ENCODE measurements at regions not wholly inside any gene's neighbourhood (a gene's known extent, or its start where the extent isn't known, plus 50 kb on each side); places are given as distances from the start of the nearest gene placed in this dataset.

DNA sequence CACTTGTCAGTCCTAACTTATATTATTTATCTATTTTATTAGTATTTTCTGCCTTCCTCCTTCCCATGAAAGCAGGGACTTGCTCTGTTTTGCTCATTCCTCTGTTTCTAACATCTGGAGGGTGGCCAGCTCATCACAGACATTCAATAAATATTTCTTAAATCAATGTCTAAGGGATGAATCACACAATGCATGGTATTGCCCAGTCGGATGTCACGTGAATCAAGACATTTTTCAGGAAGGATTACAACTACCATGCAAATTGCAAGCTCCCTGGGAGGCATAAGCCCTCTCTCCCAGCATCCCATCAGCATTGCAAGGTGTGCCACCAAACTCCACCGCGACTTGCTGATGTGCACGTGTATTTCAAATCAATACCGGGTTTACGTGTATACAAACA lies 146.6 kb upstream of the RNF32 start:
- H3K36me3 ChIP-seq, result no peaks in the 10 kb centered on the region
- DNase-seq (ENCODE audit: low spot score), result no peak
- intact Hi-C loops (cut with DNase I), result no loop called here
- no peak overlapping the region for H3K27ac ChIP-seq
- TF ChIP-seq CTCF (IDR thresholded peaks at IDR 0.05) (no peak), POLR2AphosphoS5 (IDR thresholded peaks at IDR 0.05) (no peak), POLR2A (IDR thresholded peaks at IDR 0.05) (no peak)
- 90% methylated on average over 7 of the region's 7 CpGs for WGBS
- no peaks in the 10 kb centered on the region for H3K9me3 ChIP-seq
- no peaks in the 10 kb centered on the region for H3K4me1 ChIP-seq (replicated peaks)
- no peak overlapping the region for H3K4me3 ChIP-seq
- no peaks in the 10 kb centered on the region for H3K27me3 ChIP-seq (replicated peaks; ENCODE audit: insufficient read depth)

- intact Hi-C loops (cut with DNase I), result no loop called here
- Histone ChIP-seq H3K27me3 (replicated peaks; ENCODE audit: insufficient read depth) (no peaks in the 10 kb centered on the region), H3K4me1 (replicated peaks) (no peaks in the 10 kb centered on the region), H3K9me3 (no peaks in the 10 kb centered on the region), H3K4me3 (no peak overlapping the region), H3K36me3 (no peaks in the 10 kb centered on the region), H3K27ac (no peak overlapping the region)
- TF ChIP-seq POLR2A (IDR thresholded peaks at IDR 0.05) (no peak), POLR2AphosphoS5 (IDR thresholded peaks at IDR 0.05) (no peak), CTCF (IDR thresholded peaks at IDR 0.05) (no peak)
- 92% methylated on average over 9 of the region's 9 CpGs for WGBS
- DNase-seq (ENCODE audit: low spot score), result no peak
These were observed 148.4 kb upstream of the RNF32 start for GRCh38 chr7:156492170-156492569.

DNA sequence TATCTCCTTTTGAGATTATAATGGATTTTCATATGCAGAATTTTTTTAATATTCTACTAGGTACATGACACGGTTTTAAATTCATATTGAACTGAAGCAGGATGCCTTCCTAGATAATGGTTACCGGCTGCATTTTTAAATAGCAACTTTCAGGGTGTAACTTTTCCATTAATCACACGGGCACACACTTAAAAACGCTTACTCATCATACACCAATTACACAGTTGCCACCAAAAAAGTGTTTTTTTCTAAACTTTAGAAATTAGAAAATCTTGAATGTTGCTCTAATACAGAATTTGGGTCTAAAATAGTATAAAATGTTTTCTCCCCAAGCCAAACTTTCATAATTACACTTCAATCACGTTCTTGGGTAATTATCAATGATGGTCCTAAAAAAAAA lies 149.1 kb upstream of the RNF32 start:
- no peak overlapping the region for H3K4me3 ChIP-seq
- no peak overlapping the region for H3K27ac ChIP-seq
- DNase-seq (ENCODE audit: low spot score), result no peak
- H3K36me3 ChIP-seq, result no peaks in the 10 kb centered on the region
- no peaks in the 10 kb centered on the region for H3K4me1 ChIP-seq (replicated peaks)
- H3K9me3 ChIP-seq, result no peaks in the 10 kb centered on the region
- 88% methylated on average over 5 of the region's 5 CpGs for WGBS
- intact Hi-C loops (cut with DNase I), result no loop called here
- TF ChIP-seq POLR2AphosphoS5 (IDR thresholded peaks at IDR 0.05), result no peak
- TF ChIP-seq POLR2A (IDR thresholded peaks at IDR 0.05), result no peak
- TF ChIP-seq CTCF (IDR thresholded peaks at IDR 0.05), result no peak
- H3K27me3 ChIP-seq (replicated peaks; ENCODE audit: insufficient read depth), result no peaks in the 10 kb centered on the region

DNA sequence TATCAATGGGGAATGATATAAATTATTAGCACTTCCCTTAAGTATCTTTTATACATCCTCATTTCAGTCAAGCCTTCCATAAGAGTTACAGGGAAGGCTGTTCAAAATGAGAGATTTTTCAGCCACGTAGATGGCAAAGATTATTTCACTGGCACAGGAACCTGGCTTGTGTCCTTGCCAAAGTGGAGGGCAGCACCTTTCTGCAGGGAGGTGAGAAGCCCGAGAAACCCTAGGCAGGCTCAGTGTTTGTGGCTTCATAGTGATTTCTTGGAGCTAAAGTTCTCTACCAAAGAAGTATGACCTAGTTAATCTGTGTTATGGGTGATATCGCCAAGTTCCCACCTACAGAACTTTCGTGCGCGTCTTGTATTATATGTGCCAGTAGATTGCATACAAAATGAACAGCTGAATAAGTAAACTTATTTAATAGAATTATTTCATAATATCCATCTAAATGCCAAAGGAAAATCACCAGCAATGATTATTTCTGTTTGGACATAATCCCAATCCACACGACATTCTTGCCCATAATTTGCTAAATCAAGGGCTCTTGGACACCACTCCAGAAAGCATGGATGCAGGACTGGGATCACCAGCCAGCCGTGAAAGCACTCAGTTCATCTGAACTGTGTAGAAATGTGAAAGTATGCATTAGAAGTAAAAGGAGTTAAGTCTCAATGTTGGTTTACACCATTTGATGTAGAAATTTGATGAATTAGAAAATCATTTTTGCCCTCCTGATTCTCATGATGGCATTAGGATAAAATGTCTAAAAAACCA lies 150.4 kb upstream of the RNF32 start:
- Histone ChIP-seq H3K27me3 (replicated peaks; ENCODE audit: insufficient read depth) (no peaks in the 10 kb centered on the region), H3K4me1 (replicated peaks) (no peaks in the 10 kb centered on the region), H3K27ac (no peak overlapping the region), H3K9me3 (no peaks in the 10 kb centered on the region), H3K4me3 (no peak overlapping the region), H3K36me3 (no peaks in the 10 kb centered on the region)
- intact Hi-C loops (cut with DNase I), result no loop called here
- no peak for TF ChIP-seq POLR2AphosphoS5 (IDR thresholded peaks at IDR 0.05)
- no peak for TF ChIP-seq CTCF (IDR thresholded peaks at IDR 0.05)
- TF ChIP-seq POLR2A (IDR thresholded peaks at IDR 0.05), result no peak
- no peak for DNase-seq (ENCODE audit: low spot score)
- WGBS, result 85% methylated on average over 8 of the region's 8 CpGs
